HG02798 (cell line): ENCODE measurements at regions not wholly inside any gene's neighbourhood (a gene's known extent, or its start where the extent isn't known, plus 50 kb on each side); places are given as distances from the start of the nearest gene placed in this dataset.
A peak's percentile ranks its signal among the peaks of the same experiment; 100 is the strongest.

Experiments
- ATAC-seq: cut with Tn5 transposase; IDR thresholded peaks from one replicate; pipeline ENCODE4 v1.9.1; 2021; ENCODE audit warnings: mild to moderate bottlenecking; ENCODE audit not compliant: unreplicated experiment, poor library complexity

- no peak for ATAC-seq
Measured at GRCh38 chr1:239436286-239436685, 49.9 kb downstream of the CHRM3 start.

GRCh38 chr1:239437822-239438221 is 51.5 kb downstream of the CHRM3 start:
- ATAC-seq = no peak

GRCh38 chr1:239438891-239439290 is 52.5 kb downstream of the CHRM3 start:
- ATAC-seq = no peak

- ATAC-seq = no peak
Measured at GRCh38 chr1:239443361-239443760, 57.0 kb downstream of the CHRM3 start.

- no peak for ATAC-seq
Measured at GRCh38 chr1:239446611-239447010, 60.2 kb downstream of the CHRM3 start.

- ATAC-seq = no peak
Measured at GRCh38 chr1:239448911-239449310, 62.5 kb downstream of the CHRM3 start.

GRCh38 chr1:239455743-239456142 is 69.4 kb downstream of the CHRM3 start:
- no peak for ATAC-seq

- ATAC-seq = no peak
Measured at GRCh38 chr1:239456788-239457187, 70.4 kb downstream of the CHRM3 start.

- peak; percentile 16 for ATAC-seq
Measured at GRCh38 chr1:239457491-239458143, 71.2 kb downstream of the CHRM3 start.

GRCh38 chr1:239458144-239458500 is 71.8 kb downstream of the CHRM3 start:
- ATAC-seq = peak; percentile 39

GRCh38 chr1:239467730-239468129 is 81.4 kb downstream of the CHRM3 start:
- no peak for ATAC-seq

- no peak for ATAC-seq
Measured at GRCh38 chr1:239478069-239478468, 91.7 kb downstream of the CHRM3 start.

GRCh38 chr1:239483391-239483790 is 97.0 kb downstream of the CHRM3 start:
- no peak for ATAC-seq

- no peak for ATAC-seq
Measured at GRCh38 chr1:239493811-239494414, 107.5 kb downstream of the CHRM3 start.

GRCh38 chr1:239505094-239505493 is 118.7 kb downstream of the CHRM3 start:
- ATAC-seq = no peak

- ATAC-seq = no peak
Measured at GRCh38 chr1:239507826-239508225, 121.5 kb downstream of the CHRM3 start.

- no peak for ATAC-seq
Measured at GRCh38 chr1:239511875-239512274, 125.5 kb downstream of the CHRM3 start.

GRCh38 chr1:239516579-239516978 is 130.2 kb downstream of the CHRM3 start:
- no peak for ATAC-seq

- no peak for ATAC-seq
Measured at GRCh38 chr1:239526391-239526790, 140.0 kb downstream of the CHRM3 start.

- no peak for ATAC-seq
Measured at GRCh38 chr1:239527051-239527693, 140.8 kb downstream of the CHRM3 start.

GRCh38 chr1:239536165-239536849 is 149.9 kb downstream of the CHRM3 start:
- no peak for ATAC-seq
